DMS53 (cell line): ENCODE measurements at regions not wholly inside any gene's neighbourhood (a gene's known extent, or its start where the extent isn't known, plus 50 kb on each side); places are given as distances from the start of the nearest gene placed in this dataset.
"Not testable (repeated sequence)": the region's sequence is repeated elsewhere in the genome, so short reads cannot be mapped to it uniquely, and the experiment has no call there.

Source experiments
- DNase-seq: peaks from one replicate; lab custom pipeline; 2025; lab: John Stamatoyannopoulos, UW

DNA sequence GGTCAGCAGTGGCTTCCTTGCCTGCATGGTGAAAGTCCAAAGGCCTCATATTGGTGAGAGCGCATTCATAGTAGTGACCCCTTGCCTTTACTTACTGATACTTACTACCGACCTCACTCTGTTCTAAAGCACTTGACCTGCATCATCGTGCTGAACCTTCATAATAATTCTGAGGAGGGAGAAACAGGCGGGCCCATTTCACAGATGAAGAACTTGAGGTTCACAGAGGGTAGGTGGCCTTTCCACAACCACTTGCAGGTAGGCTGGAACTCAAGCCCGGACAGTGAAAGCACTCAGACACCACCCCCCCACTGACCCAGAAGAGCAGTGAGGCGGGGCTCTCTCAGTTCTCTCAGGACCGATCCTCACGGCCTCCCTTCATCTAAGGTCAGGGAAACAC, 149.4 kb upstream of the CHST15 start:
- no peak for DNase-seq

DNA sequence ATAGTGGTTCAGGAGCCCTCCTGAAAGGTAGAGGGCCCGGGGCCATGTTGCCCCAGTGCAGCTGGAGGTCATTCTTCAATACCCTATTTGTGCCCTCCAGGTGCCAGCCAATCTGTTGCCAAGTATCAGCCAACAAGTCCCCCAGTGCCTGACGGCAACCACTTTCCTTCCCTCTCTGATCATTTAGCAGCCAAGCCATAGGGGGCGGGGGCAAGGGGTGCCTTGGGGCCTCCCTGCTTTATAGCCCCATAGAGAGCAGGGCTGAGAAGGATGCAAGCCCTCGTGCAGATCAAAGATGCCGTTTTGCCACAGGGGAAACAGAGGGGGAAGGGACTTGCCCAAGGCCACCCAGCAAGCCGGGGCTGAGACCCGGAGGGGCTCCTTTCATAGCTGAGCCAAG, 149.0 kb upstream of the CHST15 start:
- no peak for DNase-seq

DNA sequence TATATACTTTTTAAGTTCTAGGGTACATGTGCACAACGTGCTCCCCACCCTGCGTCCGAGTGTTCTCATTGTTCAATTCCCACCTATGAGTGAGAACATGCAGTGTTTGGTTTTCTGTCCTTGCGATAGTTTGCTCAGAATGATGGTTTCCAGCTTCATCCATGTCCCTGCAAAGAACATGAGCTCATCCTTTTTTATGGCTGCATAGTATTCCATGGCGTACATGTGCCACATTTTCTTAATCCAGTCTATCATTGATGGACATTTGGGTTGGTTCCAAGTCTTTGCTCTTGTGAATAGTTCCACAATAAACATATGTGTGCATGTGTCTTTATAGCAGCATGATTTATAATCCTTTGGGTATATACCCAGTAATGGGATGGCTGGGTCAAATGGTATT, 148.1 kb upstream of the CHST15 start:
- DNase-seq = not testable (repeated sequence)

DNA sequence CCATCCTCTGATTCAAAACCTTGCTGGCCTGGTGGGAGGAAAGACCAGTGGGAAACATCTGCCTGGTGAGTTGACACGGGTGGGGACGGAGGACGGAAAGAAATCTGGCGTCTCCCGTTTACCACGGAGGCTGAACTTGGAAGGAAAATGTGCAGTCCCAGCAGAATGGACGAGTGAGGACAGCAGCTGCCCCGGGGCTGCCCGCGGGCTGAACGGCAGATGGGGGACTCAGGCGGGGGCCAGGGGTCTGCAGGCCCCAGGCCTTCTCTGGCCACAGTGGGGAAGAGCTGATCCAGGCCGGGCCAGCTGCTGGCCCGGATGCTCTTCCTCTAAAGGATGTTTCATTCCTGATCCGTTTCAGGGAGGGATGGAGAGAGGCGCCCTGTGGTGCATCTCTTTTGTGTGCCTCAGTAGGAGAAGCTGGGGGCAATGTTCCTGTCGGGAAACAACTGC, 147.5 kb upstream of the CHST15 start:
- no peak for DNase-seq

DNA sequence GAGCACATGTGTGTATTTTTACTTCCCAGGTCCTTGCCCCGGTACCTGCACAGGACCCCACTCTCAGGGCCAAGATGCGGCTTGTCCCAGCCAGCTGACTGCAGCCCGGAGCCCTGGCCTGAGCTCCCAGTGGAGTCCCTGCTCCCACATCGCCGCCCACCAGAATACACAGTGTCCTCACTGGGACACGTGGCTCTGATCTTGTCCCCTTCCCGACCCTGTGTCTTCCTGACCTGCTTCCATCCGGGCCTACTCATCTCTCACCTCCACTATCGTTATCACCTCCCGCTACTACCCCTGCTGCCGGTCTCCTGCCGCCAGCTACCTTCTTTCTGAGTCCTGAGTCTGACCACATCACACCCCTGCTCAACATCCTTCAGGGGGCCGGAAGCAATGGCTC, 146.3 kb upstream of the CHST15 start:
- DNase-seq = no peak

DNA sequence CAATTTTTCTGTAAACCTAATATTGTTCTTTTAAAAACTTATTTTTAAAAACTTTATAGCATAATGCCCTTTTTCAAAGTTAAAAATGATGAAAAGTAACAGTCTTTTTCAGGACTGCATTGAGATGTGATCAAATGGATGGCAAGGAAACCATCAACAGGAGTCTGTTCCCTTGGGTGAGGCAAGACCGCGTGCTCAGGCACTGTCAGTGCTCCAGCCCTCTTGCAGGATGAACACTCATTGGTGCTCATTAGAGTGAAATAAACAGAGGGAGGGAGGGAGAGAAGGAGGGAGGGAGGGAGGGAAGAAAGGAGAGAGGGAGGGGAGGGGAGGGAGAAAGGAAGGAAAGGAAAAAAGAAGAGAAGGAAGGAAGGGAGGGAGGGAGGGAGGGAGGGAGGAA, 145.7 kb upstream of the CHST15 start:
- DNase-seq = no peak

DNA sequence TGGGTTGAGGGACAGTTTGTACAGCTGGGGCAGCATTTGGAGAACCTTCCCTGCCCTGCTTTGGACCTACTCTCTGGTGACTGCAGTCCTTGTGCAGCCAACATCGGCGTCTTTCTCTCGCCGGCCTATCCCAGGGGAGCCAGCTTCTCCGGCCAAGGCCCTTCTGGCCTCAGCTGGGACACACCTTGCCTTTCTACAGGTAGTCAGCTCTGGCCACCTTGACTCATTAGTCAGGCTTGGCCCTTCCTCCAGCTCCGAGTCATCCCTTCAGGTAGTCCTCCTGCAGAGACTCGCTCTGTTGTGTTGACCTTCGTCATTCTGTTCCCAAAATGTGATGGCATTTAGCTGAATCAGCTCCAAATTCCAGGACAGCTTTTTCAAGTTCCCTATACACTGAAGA, 145.0 kb upstream of the CHST15 start:
- DNase-seq = no peak

DNA sequence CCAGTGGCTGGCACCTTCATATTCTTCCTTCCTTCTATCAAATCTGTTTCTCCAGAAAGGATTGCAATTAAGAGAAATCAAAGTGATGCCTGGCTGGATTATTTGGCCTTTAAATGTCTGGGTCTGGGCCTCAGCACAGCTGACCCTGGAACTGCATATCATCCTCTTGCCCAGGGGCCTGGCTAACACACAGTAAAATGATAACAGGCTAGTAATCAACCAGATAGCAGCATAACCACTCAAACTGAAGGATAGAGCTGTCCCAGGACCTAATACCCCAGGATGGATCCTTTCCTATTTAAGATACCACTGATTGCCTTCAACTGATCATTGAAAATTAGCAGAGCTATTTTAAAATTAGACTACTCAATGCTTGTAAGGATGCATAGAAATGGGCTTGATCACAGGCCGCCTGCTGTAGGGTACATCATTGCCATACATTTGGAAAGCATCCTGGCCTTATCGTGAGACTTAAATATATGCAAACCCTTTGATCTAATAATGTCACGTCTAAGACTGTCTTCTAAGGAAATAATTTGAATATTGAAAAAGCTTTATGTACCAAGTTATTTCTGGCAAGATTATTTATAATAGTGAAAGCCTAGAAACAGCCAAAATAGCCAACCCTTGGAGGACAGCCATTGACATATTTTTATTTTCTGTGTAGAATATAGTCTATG, 144.0 kb upstream of the CHST15 start:
- no peak for DNase-seq

DNA sequence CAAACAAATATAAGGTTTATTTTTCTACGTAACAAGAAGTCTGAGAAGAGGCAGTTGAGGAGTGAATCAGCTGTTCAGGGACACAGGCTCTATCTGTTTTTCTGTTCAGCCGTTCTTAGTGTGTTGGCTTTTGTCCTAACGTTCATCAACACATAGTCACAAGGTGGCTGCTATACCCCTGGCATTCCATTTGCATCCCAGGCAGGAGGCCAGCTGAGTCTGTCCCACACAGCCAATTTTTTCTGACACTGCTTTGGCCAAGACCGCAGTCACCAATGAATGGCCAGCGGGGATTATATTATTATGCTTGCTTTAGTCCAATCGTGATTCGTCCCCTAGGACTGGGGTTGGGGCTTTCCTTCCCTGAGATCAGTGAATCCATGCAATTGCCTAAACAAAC, 143.4 kb upstream of the CHST15 start:
- no peak for DNase-seq

DNA sequence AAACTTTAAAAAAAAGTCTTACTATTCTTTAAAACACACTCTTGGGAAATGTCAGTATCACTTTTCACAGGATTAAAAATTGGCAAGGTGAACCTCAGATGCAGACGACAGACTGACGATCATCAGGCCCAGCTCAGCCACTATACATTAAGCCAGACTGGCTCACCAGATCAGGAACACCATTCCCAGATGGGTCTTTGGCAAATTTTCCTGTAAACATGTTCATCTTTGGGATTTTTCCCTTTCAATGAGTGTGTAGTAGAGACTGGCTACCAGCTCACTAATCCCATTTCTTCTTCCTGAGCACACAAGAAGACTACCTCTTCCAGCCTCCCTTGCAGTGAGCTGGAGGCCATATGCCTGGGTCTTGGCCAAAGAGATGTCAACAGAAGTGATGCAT, 142.7 kb upstream of the CHST15 start:
- DNase-seq = no peak

DNA sequence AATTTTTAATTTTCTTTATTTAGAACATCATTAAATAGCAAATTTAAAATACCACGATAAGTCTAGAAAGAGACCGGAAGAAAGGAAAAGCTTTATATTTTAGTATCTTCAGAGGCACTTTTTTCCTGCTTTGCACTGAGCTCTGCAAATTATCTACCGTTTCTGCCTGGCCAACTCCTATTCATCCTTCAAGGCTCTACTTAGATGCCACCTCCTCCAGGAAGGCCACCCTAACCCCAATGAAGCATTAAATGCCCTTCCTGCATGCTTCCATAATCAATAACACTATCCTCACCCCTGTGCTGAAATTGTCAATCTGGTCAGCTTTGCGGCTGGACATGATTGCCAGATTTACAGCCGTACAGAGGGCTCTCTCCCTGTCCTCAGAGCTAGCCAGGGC, 141.8 kb upstream of the CHST15 start:
- no peak for DNase-seq

DNA sequence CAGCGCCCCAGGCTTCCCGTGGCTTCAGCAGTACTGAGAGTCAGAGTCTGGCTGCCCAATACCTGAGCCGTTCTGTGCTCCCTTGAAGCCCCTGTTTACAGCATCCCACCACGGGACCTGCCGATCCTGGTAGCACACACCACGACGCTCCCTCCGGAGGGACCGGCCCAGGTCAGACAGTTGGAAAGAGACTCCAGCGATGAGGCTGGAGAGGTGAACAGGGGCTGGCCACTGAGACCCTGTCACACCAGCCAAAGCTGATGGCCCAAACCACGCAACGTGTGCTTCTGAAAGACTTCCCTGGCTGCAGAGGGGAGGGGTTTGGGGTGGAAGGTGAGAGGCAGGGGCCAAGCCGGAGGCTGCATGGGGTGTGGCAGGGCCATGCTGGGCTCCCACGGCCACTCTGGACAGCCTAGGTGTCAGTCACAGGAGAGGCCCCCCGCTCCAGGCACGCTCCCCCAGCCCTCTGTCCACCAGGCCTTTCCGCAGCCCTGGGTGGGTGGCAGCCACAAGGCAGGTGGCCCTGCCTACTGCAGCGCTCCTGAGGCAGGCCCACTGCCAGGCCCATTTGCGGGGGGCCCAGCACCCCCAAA, 140.2 kb upstream of the CHST15 start:
- no peak for DNase-seq

DNA sequence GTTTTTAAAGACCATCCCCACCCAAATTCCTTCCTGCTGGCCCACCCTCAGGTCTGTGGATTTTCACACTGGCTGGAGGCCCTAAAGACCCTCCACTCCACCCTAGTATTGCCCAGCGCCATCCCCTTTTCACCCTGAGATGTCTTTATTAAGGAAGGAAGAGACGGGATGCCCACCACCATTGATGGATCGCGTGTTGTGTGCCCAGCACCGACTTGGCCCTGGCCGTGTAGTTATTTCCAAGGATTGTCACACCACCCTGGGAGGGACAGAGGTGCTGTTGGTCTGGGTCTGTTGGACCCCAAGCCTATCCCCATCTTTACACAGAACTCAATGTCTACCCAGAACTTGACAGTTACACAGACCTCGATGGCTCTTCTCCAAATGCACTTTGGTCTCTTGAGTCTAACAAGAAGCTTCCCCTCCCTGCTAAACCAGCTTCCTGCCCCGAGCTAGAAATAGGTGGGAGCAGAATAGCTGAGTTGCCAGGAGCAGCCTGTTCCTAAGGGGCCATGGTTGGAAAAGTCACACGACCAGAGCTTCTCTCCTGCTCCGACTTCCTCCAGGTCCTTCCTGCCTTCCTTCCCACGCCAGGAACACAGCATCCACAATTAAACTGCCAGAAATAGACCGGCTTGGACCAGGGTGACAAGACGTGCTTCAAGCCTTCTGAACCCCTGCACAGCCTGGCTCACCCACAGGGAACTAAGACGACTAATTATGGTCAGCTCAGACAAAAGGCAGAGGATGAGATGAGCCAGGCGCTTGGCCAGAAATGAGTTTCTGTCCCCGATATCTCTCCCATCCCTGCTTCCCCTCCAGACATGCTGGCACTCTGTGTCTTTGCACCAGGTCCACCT, 139.5 kb upstream of the CHST15 start:
- DNase-seq = no peak

DNA sequence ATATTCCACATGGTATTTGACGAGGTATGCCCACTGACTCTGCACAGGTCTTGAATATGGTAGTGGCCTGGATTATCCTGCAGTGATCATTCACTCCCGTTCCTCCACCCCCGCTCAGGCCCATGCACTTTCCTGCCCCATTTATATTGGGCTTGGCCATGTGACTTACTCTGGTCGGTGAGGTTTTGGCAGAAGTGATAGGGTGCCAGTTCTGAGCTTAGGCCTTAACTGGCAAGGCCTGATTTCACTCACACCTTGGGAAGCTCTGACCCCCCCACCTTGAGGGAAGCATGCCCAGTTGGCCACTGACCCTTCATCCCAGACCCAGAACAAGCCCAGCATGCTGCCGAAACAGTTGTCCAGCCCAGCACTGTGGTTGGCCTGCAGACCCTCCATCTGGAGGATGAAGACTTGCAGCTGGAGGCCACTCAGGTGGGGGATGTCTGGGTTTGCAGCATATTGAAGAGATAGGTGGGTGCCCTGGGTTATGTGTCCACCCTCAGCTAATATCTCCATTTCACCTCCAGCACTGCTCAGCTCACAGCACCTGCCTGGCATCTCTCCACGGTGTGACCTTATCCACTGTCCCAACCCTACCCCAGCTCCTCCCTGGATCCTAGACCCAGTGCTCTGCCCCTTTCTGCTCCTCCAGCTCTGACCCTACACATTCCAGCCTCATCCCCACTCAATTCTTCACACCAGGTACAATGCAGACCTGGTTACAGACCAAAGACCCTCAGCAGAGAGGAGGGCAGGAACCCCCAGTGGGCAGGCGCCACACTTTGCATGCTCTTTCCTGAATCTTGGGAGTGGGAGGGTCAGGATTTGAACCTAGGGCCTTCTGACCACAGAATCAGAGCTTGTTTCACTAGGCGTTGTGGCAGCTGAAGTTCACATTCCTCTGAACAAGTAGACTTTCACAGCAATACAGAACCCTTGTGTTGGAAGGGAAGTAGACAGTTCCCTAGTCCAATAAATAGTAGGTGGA, 138.1 kb upstream of the CHST15 start:
- DNase-seq = peak; percentile 10

DNA sequence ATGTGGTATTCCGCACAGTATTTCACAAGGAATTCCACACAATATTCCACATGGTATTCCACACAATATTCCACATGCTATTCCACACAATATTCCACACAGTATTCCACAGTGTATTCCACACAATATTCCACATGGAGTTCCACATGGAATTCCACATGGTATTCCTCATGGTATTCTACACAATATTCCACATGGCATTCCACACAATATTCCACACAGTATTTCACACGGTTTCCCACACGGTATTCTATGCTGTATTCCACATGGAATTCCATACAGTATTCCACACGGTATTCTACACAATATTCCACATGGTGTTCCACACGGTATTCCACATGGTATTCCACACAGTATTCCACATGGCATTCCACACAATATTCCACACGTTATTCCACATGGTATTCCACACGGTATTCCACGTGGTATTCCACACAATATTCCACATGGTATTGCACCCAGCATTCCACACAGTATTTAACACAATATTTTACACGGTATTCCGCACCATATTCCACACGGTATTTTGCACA, 137.3 kb upstream of the CHST15 start:
- no peak for DNase-seq

DNA sequence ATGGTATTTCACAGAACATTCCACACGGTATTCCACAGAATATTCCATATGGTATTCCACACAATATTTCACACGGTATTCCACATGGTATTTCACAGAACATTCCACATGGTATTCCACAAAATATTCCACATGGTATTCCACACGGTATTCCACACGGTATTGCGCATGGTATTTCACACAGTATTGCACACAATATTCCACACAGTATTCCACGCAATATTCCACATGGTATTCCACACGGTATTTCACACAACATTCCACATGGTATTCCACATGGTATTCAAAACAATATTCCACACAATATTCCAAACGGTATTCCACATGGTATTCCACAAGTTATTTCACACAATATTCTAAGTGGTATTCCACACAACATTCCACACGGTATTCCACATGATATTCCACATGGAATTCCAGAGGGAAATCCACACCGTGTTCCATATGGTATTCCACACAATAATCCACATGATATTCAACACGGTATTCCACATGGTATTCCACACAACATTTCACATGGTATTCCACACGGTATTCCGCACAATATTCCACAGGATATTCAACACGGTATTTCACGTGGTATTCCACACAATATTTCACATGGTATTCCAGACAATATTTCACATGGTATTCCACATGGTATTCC, 136.7 kb upstream of the CHST15 start:
- no peak for DNase-seq

DNA sequence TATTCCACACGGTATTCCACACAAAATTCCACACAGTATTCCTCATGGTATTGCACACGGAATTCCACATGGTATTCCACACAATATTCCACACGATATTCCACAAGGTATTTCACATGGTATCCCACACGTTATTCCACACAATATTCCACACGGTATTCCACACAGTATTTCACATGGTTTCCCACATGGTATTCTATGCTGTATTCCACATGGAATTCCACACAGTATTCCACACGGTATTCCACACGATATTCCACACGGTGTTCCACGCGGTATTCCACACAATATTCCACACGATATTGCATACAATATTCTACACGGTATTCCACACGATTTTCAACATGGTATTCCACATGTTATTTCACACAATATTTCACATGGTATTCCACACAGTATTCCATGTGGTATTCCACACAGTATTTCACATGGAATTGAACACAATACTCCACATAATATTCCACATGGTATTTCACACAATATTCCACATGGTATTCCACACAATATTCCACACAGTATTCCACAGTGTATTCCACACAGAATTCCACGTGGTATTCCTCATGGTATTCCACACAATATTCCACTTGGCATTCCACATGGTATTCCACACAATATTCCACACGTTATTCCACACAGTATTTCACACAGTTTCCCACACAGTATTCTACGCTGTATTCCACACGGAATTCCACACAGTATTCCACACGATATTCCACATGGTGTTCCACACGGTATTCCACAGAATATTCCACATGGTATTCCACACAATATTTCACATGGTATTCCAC, 136.0 kb upstream of the CHST15 start:
- no peak for DNase-seq

DNA sequence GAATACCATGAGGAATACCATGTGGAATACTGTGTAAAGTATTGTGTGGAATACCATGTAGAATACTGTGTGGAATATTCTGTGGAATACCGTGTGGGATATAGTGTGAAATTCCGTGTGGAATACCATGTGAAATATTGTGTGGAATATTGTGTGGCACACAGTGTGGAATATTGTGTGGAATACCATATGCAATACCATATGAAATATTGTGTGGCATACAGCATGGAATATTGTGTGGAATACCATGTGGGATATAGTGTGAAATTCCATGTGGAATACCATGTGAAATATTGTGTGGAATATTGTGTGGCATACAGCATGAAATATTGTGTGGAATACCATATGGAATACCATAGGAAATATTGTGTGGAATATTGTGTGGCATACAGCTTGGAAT, 135.1 kb upstream of the CHST15 start:
- DNase-seq = no peak

DNA sequence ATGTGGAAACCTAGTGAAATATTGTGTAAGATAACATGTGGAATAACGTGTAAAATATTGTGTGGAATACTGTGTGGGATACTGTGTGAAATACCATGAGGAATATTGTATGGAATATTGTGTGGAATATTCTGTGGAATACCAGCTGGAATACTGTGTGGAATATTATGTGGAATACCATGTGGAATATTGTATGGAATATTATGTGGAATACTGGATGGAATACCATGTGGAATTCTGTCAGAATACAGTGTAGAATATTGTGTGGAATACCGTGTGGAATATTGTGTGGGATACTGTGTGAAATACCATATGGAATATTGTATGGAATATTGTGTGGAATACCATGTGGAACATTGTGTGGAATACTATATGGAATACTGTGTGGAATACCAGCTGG, 134.6 kb upstream of the CHST15 start:
- no peak for DNase-seq
